GM18517 (cell line): ENCODE measurements at regions not wholly inside any gene's neighbourhood (a gene's known extent, or its start where the extent isn't known, plus 50 kb on each side); places are given as distances from the start of the nearest gene placed in this dataset.
"Not testable (repeated sequence)": the region's sequence is repeated elsewhere in the genome, so short reads cannot be mapped to it uniquely, and the experiment has no call there.

ENCODE experiments used
- ATAC-seq: cut with Tn5 transposase; IDR thresholded peaks from one replicate; pipeline ENCODE4 v1.9.1; 2021; ENCODE audit warnings: mild to moderate bottlenecking, moderate library complexity; ENCODE audit not compliant: unreplicated experiment

GRCh38 chr21:27326301-27326700 is 359.4 kb upstream of the ADAMTS5 start:
- no peak for ATAC-seq

- ATAC-seq, result no peak
These were observed 356.4 kb upstream of the ADAMTS5 start for GRCh38 chr21:27323331-27323730.

- ATAC-seq, result no peak
These were observed 354.9 kb upstream of the ADAMTS5 start for GRCh38 chr21:27321791-27322190.

- ATAC-seq, result no peak
These were observed 354.0 kb upstream of the ADAMTS5 start for GRCh38 chr21:27320868-27321267.

GRCh38 chr21:27317601-27318000 is 350.7 kb upstream of the ADAMTS5 start:
- not testable (repeated sequence) for ATAC-seq

GRCh38 chr21:27315373-27315772 is 348.5 kb upstream of the ADAMTS5 start:
- no peak for ATAC-seq

- no peak for ATAC-seq
These were observed 347.2 kb upstream of the ADAMTS5 start for GRCh38 chr21:27314131-27314530.

GRCh38 chr21:27306791-27307775 is 340.2 kb upstream of the ADAMTS5 start:
- no peak for ATAC-seq

GRCh38 chr21:27306206-27306605 is 339.3 kb upstream of the ADAMTS5 start:
- no peak for ATAC-seq

GRCh38 chr21:27301220-27301619 is 334.3 kb upstream of the ADAMTS5 start:
- ATAC-seq, result no peak

- no peak for ATAC-seq
These were observed 333.9 kb upstream of the ADAMTS5 start for GRCh38 chr21:27300770-27301169.

GRCh38 chr21:27298465-27298864 is 331.6 kb upstream of the ADAMTS5 start:
- ATAC-seq, result no peak

- no peak for ATAC-seq
These were observed 326.4 kb upstream of the ADAMTS5 start for GRCh38 chr21:27293239-27293638.

- ATAC-seq, result no peak
These were observed 325.9 kb upstream of the ADAMTS5 start for GRCh38 chr21:27292783-27293182.

GRCh38 chr21:27292229-27292628 is 325.3 kb upstream of the ADAMTS5 start:
- no peak for ATAC-seq

GRCh38 chr21:27291006-27291405 is 324.1 kb upstream of the ADAMTS5 start:
- ATAC-seq, result no peak

GRCh38 chr21:27290028-27290427 is 323.1 kb upstream of the ADAMTS5 start:
- ATAC-seq, result no peak

- ATAC-seq, result no peak
These were observed 319.9 kb upstream of the ADAMTS5 start for GRCh38 chr21:27286760-27287159.

GRCh38 chr21:27277110-27277509 is 310.2 kb upstream of the ADAMTS5 start:
- ATAC-seq, result no peak

GRCh38 chr21:27275294-27275927 is 308.5 kb upstream of the ADAMTS5 start:
- ATAC-seq, result no peak

- no peak for ATAC-seq
These were observed 302.8 kb upstream of the ADAMTS5 start for GRCh38 chr21:27269644-27270043.

GRCh38 chr21:27268290-27268689 is 301.4 kb upstream of the ADAMTS5 start:
- ATAC-seq, result no peak
